ENCODE measurements at regions not wholly inside any gene's neighbourhood (a gene's known extent, or its start where the extent isn't known, plus 50 kb on each side); places are given as distances from the start of the nearest gene placed in this dataset.

DNA sequence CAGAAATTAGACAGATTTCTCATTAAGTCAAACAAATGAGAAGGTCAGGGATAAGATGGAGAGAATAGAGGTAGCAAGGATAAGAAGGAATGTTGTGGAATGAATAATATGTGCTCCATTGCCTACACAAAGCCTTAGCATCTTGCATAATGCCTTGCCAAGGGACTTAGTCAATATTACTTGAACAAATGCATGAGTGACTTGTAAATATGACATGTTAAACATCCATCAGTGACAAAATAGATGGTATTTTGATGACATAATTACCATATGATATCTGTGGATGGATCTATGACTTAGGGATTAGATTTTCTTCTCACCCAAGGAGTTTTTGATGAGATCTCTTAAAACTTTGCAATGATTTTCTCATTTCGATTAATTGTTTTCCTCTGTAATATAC, 194.1 kb upstream of the RASSF8 start:
- TF ChIP-seq, protein P1, sequence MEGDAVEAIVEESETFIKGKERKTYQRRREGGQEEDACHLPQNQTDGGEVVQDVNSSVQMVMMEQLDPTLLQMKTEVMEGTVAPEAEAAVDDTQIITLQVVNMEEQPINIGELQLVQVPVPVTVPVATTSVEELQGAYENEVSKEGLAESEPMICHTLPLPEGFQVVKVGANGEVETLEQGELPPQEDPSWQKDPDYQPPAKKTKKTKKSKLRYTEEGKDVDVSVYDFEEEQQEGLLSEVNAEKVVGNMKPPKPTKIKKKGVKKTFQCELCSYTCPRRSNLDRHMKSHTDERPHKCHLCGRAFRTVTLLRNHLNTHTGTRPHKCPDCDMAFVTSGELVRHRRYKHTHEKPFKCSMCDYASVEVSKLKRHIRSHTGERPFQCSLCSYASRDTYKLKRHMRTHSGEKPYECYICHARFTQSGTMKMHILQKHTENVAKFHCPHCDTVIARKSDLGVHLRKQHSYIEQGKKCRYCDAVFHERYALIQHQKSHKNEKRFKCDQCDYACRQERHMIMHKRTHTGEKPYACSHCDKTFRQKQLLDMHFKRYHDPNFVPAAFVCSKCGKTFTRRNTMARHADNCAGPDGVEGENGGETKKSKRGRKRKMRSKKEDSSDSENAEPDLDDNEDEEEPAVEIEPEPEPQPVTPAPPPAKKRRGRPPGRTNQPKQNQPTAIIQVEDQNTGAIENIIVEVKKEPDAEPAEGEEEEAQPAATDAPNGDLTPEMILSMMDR (IDR thresholded peaks at IDR 0.05), result no peak
- TF ChIP-seq POLR2A (IDR thresholded peaks at IDR 0.05), result no peak
